OCI-LY7 (cell line): ENCODE measurements at regions not wholly inside any gene's neighbourhood (a gene's known extent, or its start where the extent isn't known, plus 50 kb on each side); places are given as distances from the start of the nearest gene placed in this dataset.

Source experiments
- EZH2phosphoT487 ChIP-seq: fragments of 200-600 bp; sonication (generic); IDR thresholded peaks from 2 replicates; pipeline ENCODE4 v1.6.1; 2018; ENCODE audit warnings: low read depth, borderline replicate concordance, mild to moderate bottlenecking, mixed run types, antibody characterized with exemption, low read length, moderate library complexity, mixed read lengths
- TF ChIP-seq, protein P1 (sequence below): fragments of 200-600 bp; sonication (generic); conservative IDR thresholded peaks from 2 replicates; pipeline ENCODE4 v1.5.1; 2014; ENCODE audit warnings: mild to moderate bottlenecking, antibody characterized with exemption, low read length, moderate library complexity, mixed read lengths

DNA sequence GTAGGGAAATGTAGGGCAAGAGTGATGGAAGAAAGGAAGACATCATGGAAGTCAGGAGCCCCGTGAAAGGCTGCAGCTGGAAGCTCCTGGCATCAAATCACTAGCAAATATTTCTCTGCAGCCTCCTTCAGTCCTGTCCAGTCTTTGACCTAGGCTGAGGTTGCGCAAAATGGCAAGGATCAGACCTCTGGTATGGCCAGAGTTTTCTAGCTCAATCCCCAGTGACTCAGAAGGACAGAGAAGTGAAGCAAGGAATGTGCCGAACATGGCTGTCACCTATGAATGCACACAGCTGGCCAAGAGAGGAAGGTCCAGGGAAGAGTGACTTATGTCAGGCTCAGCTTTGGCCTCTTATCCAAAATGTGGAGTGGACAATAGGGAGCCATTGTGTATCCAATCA, 71.1 kb upstream of the PHOX2B start:
- TF ChIP-seq, protein P1, sequence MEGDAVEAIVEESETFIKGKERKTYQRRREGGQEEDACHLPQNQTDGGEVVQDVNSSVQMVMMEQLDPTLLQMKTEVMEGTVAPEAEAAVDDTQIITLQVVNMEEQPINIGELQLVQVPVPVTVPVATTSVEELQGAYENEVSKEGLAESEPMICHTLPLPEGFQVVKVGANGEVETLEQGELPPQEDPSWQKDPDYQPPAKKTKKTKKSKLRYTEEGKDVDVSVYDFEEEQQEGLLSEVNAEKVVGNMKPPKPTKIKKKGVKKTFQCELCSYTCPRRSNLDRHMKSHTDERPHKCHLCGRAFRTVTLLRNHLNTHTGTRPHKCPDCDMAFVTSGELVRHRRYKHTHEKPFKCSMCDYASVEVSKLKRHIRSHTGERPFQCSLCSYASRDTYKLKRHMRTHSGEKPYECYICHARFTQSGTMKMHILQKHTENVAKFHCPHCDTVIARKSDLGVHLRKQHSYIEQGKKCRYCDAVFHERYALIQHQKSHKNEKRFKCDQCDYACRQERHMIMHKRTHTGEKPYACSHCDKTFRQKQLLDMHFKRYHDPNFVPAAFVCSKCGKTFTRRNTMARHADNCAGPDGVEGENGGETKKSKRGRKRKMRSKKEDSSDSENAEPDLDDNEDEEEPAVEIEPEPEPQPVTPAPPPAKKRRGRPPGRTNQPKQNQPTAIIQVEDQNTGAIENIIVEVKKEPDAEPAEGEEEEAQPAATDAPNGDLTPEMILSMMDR: no peak
- TF ChIP-seq EZH2phosphoT487: no peak
